Effector memory CD4-positive, alpha-beta T cell (primary cell): ENCODE measurements at regions not wholly inside any gene's neighbourhood (a gene's known extent, or its start where the extent isn't known, plus 50 kb on each side); places are given as distances from the start of the nearest gene placed in this dataset.

ENCODE experiments used
- DNase-seq, 3 donors: peaks; one replicate each; pipeline ENCODE4 v3.0.0-alpha.2; 2020
- H3K27ac ChIP-seq: 2 replicates; pipeline ENCODE4 v1.7.0; 2013; ENCODE audit warnings: mild to moderate bottlenecking, low read length, moderate library complexity; ENCODE audit not compliant: insufficient read depth, poor library complexity, severe bottlenecking
- H3K27me3 ChIP-seq: replicated peaks from 2 replicates; pipeline ENCODE4 v1.7.0; 2013; ENCODE audit warnings: mild to moderate bottlenecking, low read length; ENCODE audit not compliant: insufficient read depth, control insufficient read depth, poor library complexity, severe bottlenecking
- H3K36me3 ChIP-seq: 2 replicates; pipeline ENCODE4 v1.7.0; 2013; ENCODE audit warnings: mild to moderate bottlenecking, low read length, moderate library complexity; ENCODE audit not compliant: control insufficient read depth, insufficient read depth
- H3K4me1 ChIP-seq: 2 replicates; pipeline ENCODE4 v1.7.0; 2013; ENCODE audit warnings: low read length, mild to moderate bottlenecking; ENCODE audit not compliant: control insufficient read depth, insufficient read depth, poor library complexity, severe bottlenecking
- H3K4me3 ChIP-seq: 2 replicates; pipeline ENCODE4 v1.7.0; 2013; ENCODE audit warnings: low read length, low read depth, mild to moderate bottlenecking; ENCODE audit not compliant: insufficient read depth, poor library complexity, severe bottlenecking
- H3K9me3 ChIP-seq: 2 replicates; pipeline ENCODE4 v1.7.0; 2013; ENCODE audit warnings: mild to moderate bottlenecking, low read length, moderate library complexity; ENCODE audit not compliant: control insufficient read depth

- no peaks in the 10 kb centered on the region for H3K27me3 ChIP-seq
- H3K27ac ChIP-seq, result no peak overlapping the region
- no peak for DNase-seq
Observed at GRCh38 chr1:208542309-208542708, 298.1 kb upstream of the PLXNA2 start.

GRCh38 chr1:208544053-208544452 lies 299.9 kb upstream of the PLXNA2 start:
- no peaks in the 10 kb centered on the region for H3K36me3 ChIP-seq
- no peaks in the 10 kb centered on the region for H3K9me3 ChIP-seq
- H3K4me1 ChIP-seq, result no peaks in the 10 kb centered on the region
- no peaks in the 10 kb centered on the region for H3K27me3 ChIP-seq
- H3K27ac ChIP-seq, result no peak overlapping the region
- no peak for DNase-seq
- no peak overlapping the region for H3K4me3 ChIP-seq

More at GRCh38 chr1:208542309-208542708, 298.1 kb upstream of the PLXNA2 start:
- H3K9me3 ChIP-seq, result no peaks in the 10 kb centered on the region
- H3K4me1 ChIP-seq, result no peaks in the 10 kb centered on the region
- no peak overlapping the region for H3K4me3 ChIP-seq
- no peaks in the 10 kb centered on the region for H3K36me3 ChIP-seq

DNA sequence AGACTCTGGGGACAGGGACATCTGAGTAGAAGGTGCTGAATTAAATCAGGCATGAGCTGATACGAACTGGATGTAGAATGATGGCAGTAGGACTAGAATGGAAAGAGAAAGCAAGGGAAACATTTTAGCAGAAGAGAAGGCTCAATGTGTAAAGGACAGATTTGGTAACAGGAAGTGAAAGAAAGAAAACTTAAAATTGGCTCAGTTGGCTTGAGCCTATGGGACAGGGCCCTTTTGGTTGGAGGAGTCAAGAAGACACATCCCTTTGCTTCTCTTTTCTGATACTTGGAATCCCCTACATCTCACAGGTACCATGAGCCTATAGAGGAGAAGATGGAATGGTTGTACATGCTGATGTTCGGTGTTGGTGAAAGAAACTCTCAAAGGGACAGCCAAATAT lies 300.6 kb upstream of the PLXNA2 start:
- Histone ChIP-seq H3K4me1 (no peaks in the 10 kb centered on the region), H3K4me3 (no peak overlapping the region), H3K27ac (no peak overlapping the region), H3K27me3 (no peaks in the 10 kb centered on the region), H3K36me3 (no peaks in the 10 kb centered on the region), H3K9me3 (no peaks in the 10 kb centered on the region)
- no peak for DNase-seq

- Histone ChIP-seq H3K4me1 (no peaks in the 10 kb centered on the region), H3K9me3 (no peaks in the 10 kb centered on the region), H3K36me3 (no peaks in the 10 kb centered on the region), H3K27me3 (no peaks in the 10 kb centered on the region), H3K27ac (no peak overlapping the region), H3K4me3 (no peak overlapping the region)
- DNase-seq, result no peak
Observed at GRCh38 chr1:208551024-208551423, 306.8 kb upstream of the PLXNA2 start.

DNA sequence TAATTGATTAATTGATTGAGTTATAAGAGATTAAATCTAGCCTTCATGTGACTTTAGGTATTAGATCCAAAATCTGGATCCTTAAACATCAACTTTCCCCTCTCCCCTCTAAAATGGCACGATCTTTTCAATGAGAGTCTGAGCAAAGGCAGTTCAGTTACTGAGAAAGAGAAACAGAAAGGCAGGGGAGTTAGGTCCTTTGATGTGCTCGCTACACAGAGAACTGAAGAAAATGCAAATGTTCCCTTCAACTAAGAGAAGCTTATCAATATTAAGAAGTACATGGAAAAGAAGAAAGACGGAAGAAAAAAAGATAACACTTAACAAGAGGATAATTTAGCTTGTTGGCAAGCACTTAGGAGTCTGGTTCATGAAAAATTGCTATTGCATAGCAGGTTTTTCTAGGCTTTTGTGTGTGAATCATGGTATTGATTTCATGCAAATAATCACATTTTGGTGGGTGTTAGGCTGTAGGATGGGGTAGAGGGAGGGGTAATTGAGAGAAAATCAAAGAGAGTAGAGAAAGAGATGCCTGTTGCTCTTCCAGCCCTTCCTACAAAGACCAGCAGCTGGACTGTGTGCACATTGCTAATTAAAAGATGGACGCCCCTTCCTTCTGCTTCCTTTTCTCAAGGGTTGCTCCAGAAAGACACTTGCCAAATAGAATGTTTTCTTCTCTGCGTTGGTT lies 307.6 kb upstream of the PLXNA2 start:
- H3K4me1 ChIP-seq, result no peaks in the 10 kb centered on the region
- H3K27ac ChIP-seq, result no peak overlapping the region
- H3K36me3 ChIP-seq, result no peaks in the 10 kb centered on the region
- no peak overlapping the region for H3K4me3 ChIP-seq
- H3K27me3 ChIP-seq, result no peaks in the 10 kb centered on the region
- no peaks in the 10 kb centered on the region for H3K9me3 ChIP-seq
- no peak for DNase-seq

DNA sequence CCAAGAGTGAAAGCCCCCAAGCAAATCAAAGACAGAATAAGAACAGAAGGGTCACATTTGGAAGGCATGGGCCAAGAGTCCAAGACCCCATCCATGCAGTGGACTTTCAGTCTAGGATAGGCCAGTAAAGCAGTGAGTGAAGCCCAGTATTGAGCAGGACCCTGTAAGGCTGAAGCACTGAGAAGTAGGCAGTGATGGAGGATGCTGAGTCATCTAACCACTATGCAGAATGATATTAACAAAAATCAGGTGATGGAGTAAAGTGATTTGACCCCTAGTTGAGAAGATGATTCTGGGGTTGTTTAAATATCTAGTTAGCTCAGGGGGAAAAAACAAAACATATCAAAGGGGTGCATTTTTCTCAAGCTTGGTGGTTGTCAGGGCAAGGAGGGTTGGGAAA lies 308.7 kb upstream of the PLXNA2 start:
- Histone ChIP-seq H3K27ac (no peak overlapping the region), H3K9me3 (no peaks in the 10 kb centered on the region)
- no peak for DNase-seq

DNA sequence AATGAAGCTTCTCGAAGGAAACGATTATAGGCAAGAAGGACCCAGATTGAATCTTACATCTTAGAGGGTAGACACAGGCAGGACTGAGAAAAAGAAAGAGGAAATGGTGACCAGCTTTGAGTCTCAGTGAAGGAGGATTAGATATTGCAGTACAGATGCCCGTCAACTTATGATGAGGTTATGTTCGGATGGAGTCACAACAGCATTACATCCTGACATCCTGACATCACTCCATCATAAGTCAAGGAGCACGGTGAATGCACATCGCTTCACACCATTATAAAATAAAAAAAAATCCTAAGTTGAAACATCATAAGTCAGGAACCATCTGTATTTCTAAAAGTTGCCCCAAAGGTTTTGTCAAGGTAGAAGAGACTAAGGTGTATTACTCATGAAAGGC lies 312.3 kb upstream of the PLXNA2 start:
- no peaks in the 10 kb centered on the region for H3K27me3 ChIP-seq
- no peaks in the 10 kb centered on the region for H3K36me3 ChIP-seq
- no peaks in the 10 kb centered on the region for H3K4me1 ChIP-seq
- DNase-seq, result no peak
- H3K9me3 ChIP-seq, result no peaks in the 10 kb centered on the region
- no peak overlapping the region for H3K27ac ChIP-seq
- H3K4me3 ChIP-seq, result no peak overlapping the region

More for the DNA sequence above, 308.7 kb upstream of the PLXNA2 start:
- H3K4me1 ChIP-seq, result no peaks in the 10 kb centered on the region
- H3K4me3 ChIP-seq, result no peak overlapping the region
- H3K36me3 ChIP-seq, result no peaks in the 10 kb centered on the region
- no peaks in the 10 kb centered on the region for H3K27me3 ChIP-seq

- Histone ChIP-seq H3K4me3 (no peak overlapping the region), H3K36me3 (no peaks in the 10 kb centered on the region), H3K27ac (no peak overlapping the region), H3K4me1 (no peaks in the 10 kb centered on the region), H3K27me3 (no peaks in the 10 kb centered on the region), H3K9me3 (no peaks in the 10 kb centered on the region)
- no peak for DNase-seq
Observed at GRCh38 chr1:208557046-208557722, 313.0 kb upstream of the PLXNA2 start.

GRCh38 chr1:208557723-208558094 lies 313.5 kb upstream of the PLXNA2 start:
- Histone ChIP-seq H3K9me3 (no peaks in the 10 kb centered on the region), H3K27ac (no peak overlapping the region), H3K4me1 (no peaks in the 10 kb centered on the region), H3K4me3 (no peak overlapping the region), H3K36me3 (no peaks in the 10 kb centered on the region), H3K27me3 (no peaks in the 10 kb centered on the region)
- DNase-seq, result no peak

DNA sequence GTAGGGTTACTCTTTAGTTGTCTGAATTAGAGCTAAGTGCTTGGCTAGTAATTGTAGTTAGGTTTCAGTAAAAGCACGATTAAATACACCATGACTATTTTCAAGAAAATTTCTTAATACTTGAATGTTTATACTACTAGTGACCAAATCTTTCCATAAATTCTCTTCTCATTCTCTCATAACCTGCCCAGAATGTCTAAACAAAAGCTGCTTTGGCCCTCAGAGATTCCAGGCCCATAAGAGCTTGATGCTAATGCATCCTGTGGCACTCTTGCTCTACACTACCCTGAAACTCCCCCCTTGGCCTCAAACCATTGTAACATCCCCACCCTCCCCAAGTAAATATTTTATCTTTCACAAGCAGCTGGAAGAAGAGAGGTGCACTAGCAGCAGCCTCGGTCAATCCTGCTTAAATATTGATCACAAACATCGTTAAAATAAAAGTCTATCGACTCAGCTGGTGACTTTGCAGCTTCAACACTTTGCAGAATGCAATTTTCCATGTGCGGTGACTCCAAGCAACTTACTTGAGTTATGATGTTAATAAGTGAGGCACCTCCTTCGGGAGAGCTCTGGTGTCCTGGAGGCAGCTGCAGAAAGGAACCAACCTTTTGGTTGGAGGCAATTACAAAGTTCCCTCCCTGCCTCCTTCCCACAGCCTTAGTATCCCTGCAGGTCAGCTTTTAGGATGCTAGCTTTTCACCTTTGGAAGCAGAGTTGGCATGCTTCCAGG lies 315.6 kb upstream of the PLXNA2 start:
- no peaks in the 10 kb centered on the region for H3K36me3 ChIP-seq
- no peaks in the 10 kb centered on the region for H3K4me1 ChIP-seq
- no peak overlapping the region for H3K27ac ChIP-seq
- H3K9me3 ChIP-seq, result no peaks in the 10 kb centered on the region
- H3K27me3 ChIP-seq, result no peaks in the 10 kb centered on the region
- no peak for DNase-seq
- H3K4me3 ChIP-seq, result no peak overlapping the region
